Hepatocyte (in vitro differentiated cells): ENCODE measurements at regions not wholly inside any gene's neighbourhood (a gene's known extent, or its start where the extent isn't known, plus 50 kb on each side); places are given as distances from the start of the nearest gene placed in this dataset.

Source experiments
- CTCF ChIP-seq: fragments of 200-600 bp; sonication (generic); IDR thresholded peaks from 2 replicates; pipeline ENCODE4 v1.5.1; 2016; ENCODE audit warnings: antibody characterized with exemption, mild to moderate bottlenecking; ENCODE audit not compliant: poor library complexity
- EZH2 ChIP-seq: fragments of 200-600 bp; sonication (generic); IDR thresholded peaks from 2 replicates; pipeline ENCODE4 v1.6.1; 2016; ENCODE audit warnings: antibody characterized with exemption, mild to moderate bottlenecking, borderline replicate concordance
- EZH2phosphoT487 ChIP-seq: fragments of 200-600 bp; sonication (generic); IDR thresholded peaks from one replicate; pipeline ENCODE4 v1.6.1; 2018; ENCODE audit warnings: antibody characterized with exemption, mild to moderate bottlenecking, low read depth, moderate library complexity; ENCODE audit not compliant: unreplicated experiment, severe bottlenecking

GRCh38 chr22:48365386-48365785 lies 1462.3 kb downstream of the BRD1 start:
- TF ChIP-seq CTCF, result no peak
- no peak for TF ChIP-seq EZH2
- TF ChIP-seq EZH2phosphoT487, result no peak
